GM21367 (cell line): ENCODE measurements at regions not wholly inside any gene's neighbourhood (a gene's known extent, or its start where the extent isn't known, plus 50 kb on each side); places are given as distances from the start of the nearest gene placed in this dataset.
"Not testable (repeated sequence)": the region's sequence is repeated elsewhere in the genome, so short reads cannot be mapped to it uniquely, and the experiment has no call there.

Source experiments
- ATAC-seq: cut with Tn5 transposase; IDR thresholded peaks from one replicate; pipeline ENCODE4 v1.9.1; 2021; ENCODE audit not compliant: unreplicated experiment

GRCh38 chr16:17992416-17992815, 344.1 kb downstream of the NPIPA8 start:
- no peak for ATAC-seq

- ATAC-seq: no peak
These were observed 347.3 kb downstream of the NPIPA8 start for GRCh38 chr16:17989255-17989654.

GRCh38 chr16:17988839-17989238, 347.7 kb downstream of the NPIPA8 start:
- no peak for ATAC-seq

GRCh38 chr16:17986991-17987390, 349.5 kb downstream of the NPIPA8 start:
- no peak for ATAC-seq

GRCh38 chr16:17984810-17985209, 351.7 kb downstream of the NPIPA8 start:
- ATAC-seq: no peak

GRCh38 chr16:17983847-17984639, 352.5 kb downstream of the NPIPA8 start:
- ATAC-seq: no peak

- ATAC-seq: no peak
These were observed 353.4 kb downstream of the NPIPA8 start for GRCh38 chr16:17983114-17983513.

- ATAC-seq: no peak
These were observed 359.3 kb downstream of the NPIPA8 start for GRCh38 chr16:17977260-17977659.

- ATAC-seq: no peak
These were observed 364.0 kb downstream of the NPIPA8 start for GRCh38 chr16:17972460-17972943.

GRCh38 chr16:17970816-17971331, 365.7 kb downstream of the NPIPA8 start:
- no peak for ATAC-seq

- ATAC-seq: no peak
These were observed 366.3 kb downstream of the NPIPA8 start for GRCh38 chr16:17970157-17970765.

- ATAC-seq: no peak
These were observed 371.2 kb downstream of the NPIPA8 start for GRCh38 chr16:17965133-17965900.

GRCh38 chr16:17964196-17964595, 372.3 kb downstream of the NPIPA8 start:
- ATAC-seq: no peak

- ATAC-seq: no peak
These were observed 373.2 kb downstream of the NPIPA8 start for GRCh38 chr16:17963185-17963836.

- ATAC-seq: no peak
These were observed 373.8 kb downstream of the NPIPA8 start for GRCh38 chr16:17962726-17963125.

GRCh38 chr16:17961822-17962221, 374.7 kb downstream of the NPIPA8 start:
- not testable (repeated sequence) for ATAC-seq

GRCh38 chr16:17951378-17951777, 385.2 kb downstream of the NPIPA8 start:
- no peak for ATAC-seq

GRCh38 chr16:17949982-17950250, 386.6 kb downstream of the NPIPA8 start:
- ATAC-seq: no peak

GRCh38 chr16:17949141-17949981, 387.2 kb downstream of the NPIPA8 start:
- ATAC-seq: no peak

- ATAC-seq: no peak
These were observed 388.9 kb downstream of the NPIPA8 start for GRCh38 chr16:17947637-17948036.
